ENCODE measurements at regions not wholly inside any gene's neighbourhood (a gene's known extent, or its start where the extent isn't known, plus 50 kb on each side); places are given as distances from the start of the nearest gene placed in this dataset.

DNA sequence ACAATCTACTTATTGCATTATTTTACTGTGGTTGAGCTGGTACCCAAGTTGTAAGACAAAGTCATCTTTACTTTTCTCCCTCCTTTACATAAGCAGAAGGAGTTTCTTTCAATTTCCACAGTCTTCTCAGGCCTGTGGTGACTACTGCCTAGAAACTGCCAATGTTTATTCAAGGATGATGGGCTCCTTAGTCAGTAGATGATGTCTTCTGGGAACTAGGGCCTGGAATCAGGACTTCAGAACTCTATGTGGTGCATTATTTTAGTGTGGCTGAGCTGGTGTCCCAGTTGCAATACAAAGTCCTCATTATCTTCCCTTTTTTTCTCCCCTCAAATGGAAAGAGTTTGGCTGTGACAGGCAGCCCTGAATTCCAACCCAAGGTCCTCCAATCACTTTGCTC, 1762.5 kb downstream of the SI start:
- Histone ChIP-seq H3K27ac (ENCODE audit: insufficient read length, low read depth, low read length) (no peak overlapping the region), H2AFZ (ENCODE audit: low read length) (no peak overlapping the region), H3K9ac (ENCODE audit: extremely low read depth, insufficient read length, low read length) (no peak overlapping the region), H4K5ac (ENCODE audit: insufficient read length, low read depth, low read length) (no peak overlapping the region), H2BK12ac (ENCODE audit: insufficient read length, low read depth, low read length) (no peak overlapping the region), H3T11ph (ENCODE audit: low read length) (no peak overlapping the region), H3K14ac (ENCODE audit: insufficient read depth, low read length) (no peak overlapping the region), H3K79me2 (ENCODE audit: insufficient read depth, low read length) (no peaks in the 10 kb centered on the region), H2AK5ac (ENCODE audit: insufficient read length, low read length) (no peak overlapping the region), H3K56ac (ENCODE audit: insufficient read length, low read depth, low read length) (no peak overlapping the region), H3K18ac (ENCODE audit: insufficient read length, low read depth, low read length) (no peak overlapping the region), H3K27me3 (ENCODE audit: insufficient read depth, low read length) (no peaks in the 10 kb centered on the region), H2BK120ac (ENCODE audit: low read depth, low read length, poor library complexity, severe bottlenecking) (no peak overlapping the region), H3K4me2 (ENCODE audit: insufficient read depth, insufficient read length, low read length) (no peak overlapping the region), H3K79me1 (ENCODE audit: insufficient read depth, low read depth, low read length, poor library complexity, severe bottlenecking) (no peaks in the 10 kb centered on the region), H3K23me2 (ENCODE audit: insufficient read length, low read depth, low read length, poor library complexity, severe bottlenecking) (no peaks in the 10 kb centered on the region), H2BK15ac (ENCODE audit: low read depth, low read length) (no peak overlapping the region), H3K23ac (ENCODE audit: insufficient read length, low read depth, low read length) (no peak overlapping the region), H4K91ac (ENCODE audit: insufficient read length, low read depth, low read length) (no peak overlapping the region), H3K9me3 (ENCODE audit: control insufficient read depth, low read depth, low read length) (no peaks in the 10 kb centered on the region), H2BK20ac (ENCODE audit: low read depth, low read length, poor library complexity, severe bottlenecking) (no peak overlapping the region), H3K4ac (ENCODE audit: low read depth, low read length) (no peak overlapping the region), H4K8ac (replicated peaks; ENCODE audit: insufficient read length, low read depth, low read length) (no peak overlapping the region), H2BK5ac (ENCODE audit: insufficient read length, low read length) (no peak overlapping the region), H4K20me1 (ENCODE audit: control insufficient read depth, insufficient read depth, insufficient read length) (no peaks in the 10 kb centered on the region), H3K4me1 (ENCODE audit: insufficient read depth, low read length) (no peaks in the 10 kb centered on the region)
- no peaks in the 10 kb centered on the region for H3K4me1 Mint-ChIP-seq
- no peak overlapping the region for H3K4me3 Mint-ChIP-seq
- no peak for DNase-seq
- H3K36me3 Mint-ChIP-seq (ENCODE audit: insufficient read depth in 1 of 3, low read depth in 3 of 3), result peaks cover 0 to 4% (median 0%) of the 10 kb centered on the region in 3 experiments; a peak in 1 of 7 replicates
- H3K27ac Mint-ChIP-seq, result no peak overlapping the region
- H3K9me3 Mint-ChIP-seq, result peaks cover 3 to 8% of the 10 kb centered on the region in 2 experiments; a peak in 4 of 5 replicates
- TF ChIP-seq, protein P1, sequence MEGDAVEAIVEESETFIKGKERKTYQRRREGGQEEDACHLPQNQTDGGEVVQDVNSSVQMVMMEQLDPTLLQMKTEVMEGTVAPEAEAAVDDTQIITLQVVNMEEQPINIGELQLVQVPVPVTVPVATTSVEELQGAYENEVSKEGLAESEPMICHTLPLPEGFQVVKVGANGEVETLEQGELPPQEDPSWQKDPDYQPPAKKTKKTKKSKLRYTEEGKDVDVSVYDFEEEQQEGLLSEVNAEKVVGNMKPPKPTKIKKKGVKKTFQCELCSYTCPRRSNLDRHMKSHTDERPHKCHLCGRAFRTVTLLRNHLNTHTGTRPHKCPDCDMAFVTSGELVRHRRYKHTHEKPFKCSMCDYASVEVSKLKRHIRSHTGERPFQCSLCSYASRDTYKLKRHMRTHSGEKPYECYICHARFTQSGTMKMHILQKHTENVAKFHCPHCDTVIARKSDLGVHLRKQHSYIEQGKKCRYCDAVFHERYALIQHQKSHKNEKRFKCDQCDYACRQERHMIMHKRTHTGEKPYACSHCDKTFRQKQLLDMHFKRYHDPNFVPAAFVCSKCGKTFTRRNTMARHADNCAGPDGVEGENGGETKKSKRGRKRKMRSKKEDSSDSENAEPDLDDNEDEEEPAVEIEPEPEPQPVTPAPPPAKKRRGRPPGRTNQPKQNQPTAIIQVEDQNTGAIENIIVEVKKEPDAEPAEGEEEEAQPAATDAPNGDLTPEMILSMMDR (conservative IDR thresholded peaks at IDR 0.05), result no peak
- H3K27me3 Mint-ChIP-seq (ENCODE audit: low read depth), result no peaks in the 10 kb centered on the region
